ENCODE measurements at regions not wholly inside any gene's neighbourhood (a gene's known extent, or its start where the extent isn't known, plus 50 kb on each side); places are given as distances from the start of the nearest gene placed in this dataset.
"Not testable (repeated sequence)": the region's sequence is repeated elsewhere in the genome, so short reads cannot be mapped to it uniquely, and the experiment has no call there.

- no peak for DNase-seq (ENCODE audit: low spot score)
These were observed 297.8 kb upstream of the SLC39A10 start for GRCh38 chr2:195359043-195359735.

- DNase-seq (ENCODE audit: low spot score) = no peak
These were observed 300.0 kb upstream of the SLC39A10 start for GRCh38 chr2:195356920-195357440.

- no peak for DNase-seq (ENCODE audit: low spot score)
These were observed 301.0 kb upstream of the SLC39A10 start for GRCh38 chr2:195356026-195356425.

GRCh38 chr2:195352581-195352980 lies 304.4 kb upstream of the SLC39A10 start:
- DNase-seq (ENCODE audit: low spot score) = no peak

- DNase-seq (ENCODE audit: low spot score) = no peak
These were observed 313.0 kb upstream of the SLC39A10 start for GRCh38 chr2:195343942-195344530.

GRCh38 chr2:195343540-195343939 lies 313.5 kb upstream of the SLC39A10 start:
- no peak for DNase-seq (ENCODE audit: low spot score)

- DNase-seq (ENCODE audit: low spot score) = no peak
These were observed 315.0 kb upstream of the SLC39A10 start for GRCh38 chr2:195342061-195342460.

GRCh38 chr2:195338856-195339255 lies 318.2 kb upstream of the SLC39A10 start:
- DNase-seq (ENCODE audit: low spot score) = no peak

GRCh38 chr2:195337597-195337996 lies 319.4 kb upstream of the SLC39A10 start:
- no peak for DNase-seq (ENCODE audit: low spot score)

GRCh38 chr2:195333869-195334268 lies 323.2 kb upstream of the SLC39A10 start:
- DNase-seq (ENCODE audit: low spot score) = no peak

- no peak for DNase-seq (ENCODE audit: low spot score)
These were observed 325.1 kb upstream of the SLC39A10 start for GRCh38 chr2:195331966-195332365.

- DNase-seq (ENCODE audit: low spot score) = no peak
These were observed 325.9 kb upstream of the SLC39A10 start for GRCh38 chr2:195331129-195331528.

GRCh38 chr2:195330513-195330956 lies 326.5 kb upstream of the SLC39A10 start:
- DNase-seq (ENCODE audit: low spot score) = no peak

- DNase-seq (ENCODE audit: low spot score) = not testable (repeated sequence)
These were observed 327.2 kb upstream of the SLC39A10 start for GRCh38 chr2:195329784-195330183.

GRCh38 chr2:195326537-195326936 lies 330.5 kb upstream of the SLC39A10 start:
- DNase-seq (ENCODE audit: low spot score) = no peak

- no peak for DNase-seq (ENCODE audit: low spot score)
These were observed 334.7 kb upstream of the SLC39A10 start for GRCh38 chr2:195322324-195322723.

GRCh38 chr2:195320413-195320973 lies 336.5 kb upstream of the SLC39A10 start:
- DNase-seq (ENCODE audit: low spot score) = no peak

- no peak for DNase-seq (ENCODE audit: low spot score)
These were observed 337.2 kb upstream of the SLC39A10 start for GRCh38 chr2:195319548-195320412.

- DNase-seq (ENCODE audit: low spot score) = no peak
These were observed 337.9 kb upstream of the SLC39A10 start for GRCh38 chr2:195319112-195319460.

- DNase-seq (ENCODE audit: low spot score) = peak; percentile 43
These were observed 338.4 kb upstream of the SLC39A10 start for GRCh38 chr2:195318440-195319111.

GRCh38 chr2:195317550-195317949 lies 339.5 kb upstream of the SLC39A10 start:
- no peak for DNase-seq (ENCODE audit: low spot score)

GRCh38 chr2:195316486-195316885 lies 340.5 kb upstream of the SLC39A10 start:
- DNase-seq (ENCODE audit: low spot score) = no peak
